ENCODE measurements at regions not wholly inside any gene's neighbourhood (a gene's known extent, or its start where the extent isn't known, plus 50 kb on each side); places are given as distances from the start of the nearest gene placed in this dataset.

DNA sequence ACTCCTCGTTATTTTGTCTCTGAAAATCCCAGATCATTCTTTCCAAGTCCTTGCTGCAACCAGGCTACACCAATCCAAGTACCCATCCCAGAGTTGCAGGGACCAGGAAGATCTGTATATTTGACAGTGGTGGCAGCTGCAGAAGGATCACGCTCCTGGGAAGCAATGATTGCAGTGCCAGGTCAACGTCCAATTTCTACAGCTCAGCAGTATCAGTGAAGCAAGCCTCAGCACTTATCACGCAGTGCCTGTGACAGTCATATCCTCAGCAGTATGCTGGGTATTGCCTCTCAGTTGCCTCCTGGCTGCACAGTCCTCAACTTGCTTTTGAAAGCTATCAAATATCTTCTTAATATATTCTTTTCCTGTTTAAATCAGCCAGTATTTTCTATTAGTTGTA lies 66.7 kb downstream of the BARHL2 start:
- DNase-seq = no peak

DNA sequence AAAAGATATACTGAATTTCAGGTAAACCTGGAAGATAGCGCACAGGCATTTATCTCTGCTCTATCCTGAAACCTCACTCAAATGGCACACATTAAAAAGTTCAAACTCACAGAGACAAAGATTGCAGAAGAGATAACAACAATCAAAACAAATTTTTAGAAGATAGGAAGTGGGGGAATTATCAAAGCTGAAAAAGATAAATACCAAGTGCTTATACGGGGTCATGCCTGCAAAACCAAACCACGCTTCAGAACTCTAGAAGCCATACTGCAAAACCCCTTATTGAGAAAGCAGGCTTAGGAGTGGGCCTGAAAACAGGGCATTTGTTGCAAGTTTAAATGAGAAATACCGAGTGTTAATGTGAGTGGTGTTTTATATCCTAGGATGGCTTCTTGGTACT lies 76.8 kb downstream of the BARHL2 start:
- no peak for DNase-seq

DNA sequence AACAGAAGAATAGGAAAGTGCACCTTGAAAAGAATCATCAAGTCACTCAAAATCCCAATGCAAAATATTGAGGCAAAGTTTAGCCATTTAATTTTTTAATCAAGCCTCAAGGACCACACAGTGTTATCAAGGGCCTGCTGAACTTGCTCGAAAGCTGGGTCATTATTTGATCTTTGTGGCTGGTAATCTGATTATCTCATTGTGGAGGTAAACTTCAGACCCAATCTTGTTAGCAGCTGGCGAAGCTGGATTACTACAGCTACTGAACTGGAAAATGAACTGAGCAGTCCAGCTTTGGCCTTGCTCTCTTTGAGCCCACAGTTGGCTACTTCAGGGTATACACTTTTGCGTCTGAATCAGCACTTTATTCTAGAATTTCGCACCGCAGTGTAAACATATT lies 94.4 kb downstream of the BARHL2 start:
- DNase-seq = no peak

DNA sequence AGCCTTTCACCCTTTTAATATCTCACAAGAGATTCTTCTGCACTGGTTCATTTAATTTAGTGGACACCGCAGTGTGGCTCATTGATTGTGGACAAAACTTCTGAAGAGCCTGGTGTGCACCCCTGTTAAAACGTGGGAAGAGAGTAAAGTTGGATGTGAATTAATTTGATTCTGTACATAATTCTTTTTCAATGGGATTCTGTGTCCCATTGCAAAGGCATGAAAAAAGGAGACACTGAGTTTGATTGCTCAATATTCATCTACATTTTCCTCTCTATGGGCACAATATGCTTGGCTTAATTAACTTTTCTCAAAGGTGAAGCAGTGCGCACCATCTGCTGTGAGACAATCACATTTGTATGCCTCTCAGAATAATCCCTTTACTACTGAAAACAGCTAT lies 95.1 kb downstream of the BARHL2 start:
- no peak for DNase-seq

DNA sequence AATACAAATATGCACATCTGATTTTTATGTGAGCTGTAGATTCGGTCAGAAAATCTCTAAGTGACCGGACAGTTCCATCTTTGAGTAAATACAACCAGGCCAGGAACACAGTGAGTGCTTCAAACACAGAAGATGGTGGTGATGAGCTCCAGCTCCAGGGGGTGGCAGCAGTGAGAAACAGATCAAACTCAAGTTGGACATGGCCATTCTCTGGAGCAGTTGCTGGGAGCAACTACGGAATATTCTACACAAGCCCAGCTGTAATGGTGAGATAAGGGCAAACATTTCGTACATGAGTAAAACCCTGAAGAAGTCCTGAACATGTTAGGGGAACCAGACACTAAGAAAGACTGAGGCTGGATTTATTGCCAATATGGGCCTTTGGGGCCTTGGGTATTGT lies 100.7 kb downstream of the BARHL2 start:
- DNase-seq = no peak

DNA sequence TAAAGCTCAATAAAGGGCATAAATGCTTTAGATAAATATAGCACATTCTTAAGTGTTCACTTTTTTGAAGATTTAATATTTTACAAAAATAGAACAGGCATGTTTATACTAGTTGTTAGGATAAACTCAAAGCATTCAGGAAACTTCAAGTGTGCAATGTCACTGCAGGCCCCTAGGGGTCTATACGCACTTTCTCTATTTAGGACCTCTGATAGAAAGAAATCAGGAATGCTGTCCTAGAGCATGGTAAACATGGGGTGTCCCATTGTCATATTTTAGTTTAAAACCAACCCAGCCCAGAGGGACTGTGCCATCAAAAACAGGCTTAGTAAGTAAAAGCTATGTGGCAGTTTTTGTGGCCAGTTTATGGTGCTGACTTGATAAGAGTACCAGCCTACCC lies 102.2 kb downstream of the BARHL2 start:
- DNase-seq = no peak

DNA sequence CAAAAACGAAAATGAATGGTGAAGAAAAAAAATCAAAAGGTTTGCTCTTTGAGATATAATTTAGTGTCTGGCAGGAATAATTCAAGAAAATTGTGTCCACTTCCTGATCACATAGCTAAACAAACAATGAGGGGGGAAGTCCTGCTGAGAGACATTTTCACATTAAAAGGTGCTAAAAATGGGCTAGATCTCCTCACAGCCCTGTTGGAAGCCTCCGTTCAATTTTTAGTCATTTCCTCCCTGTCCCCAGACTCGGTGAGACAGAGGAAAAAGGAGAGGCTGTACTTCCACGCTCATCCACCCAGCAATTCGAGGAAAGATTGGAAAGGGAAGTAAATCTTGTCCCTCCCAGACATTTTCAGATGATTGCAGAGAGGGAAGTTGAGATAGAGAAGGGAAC lies 103.7 kb downstream of the BARHL2 start:
- DNase-seq = no peak

DNA sequence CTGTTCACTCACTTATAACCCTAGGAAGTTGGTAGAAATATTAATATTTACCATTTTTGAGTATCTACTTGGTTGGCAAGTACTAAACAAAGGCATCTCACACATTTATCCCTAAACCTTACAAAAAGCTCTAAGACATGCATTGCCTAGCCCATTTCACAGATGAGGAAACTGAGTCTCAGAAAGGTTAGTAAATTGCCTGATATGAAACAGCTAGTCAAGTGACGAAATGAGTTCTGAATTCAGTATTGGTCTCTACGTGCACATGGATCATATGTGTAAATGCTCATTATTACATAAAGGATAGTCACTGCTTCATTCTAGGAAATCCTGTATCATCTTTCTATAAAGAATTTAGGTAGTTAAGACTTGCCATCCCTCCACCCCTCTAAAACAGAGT lies 105.1 kb downstream of the BARHL2 start:
- DNase-seq = no peak

DNA sequence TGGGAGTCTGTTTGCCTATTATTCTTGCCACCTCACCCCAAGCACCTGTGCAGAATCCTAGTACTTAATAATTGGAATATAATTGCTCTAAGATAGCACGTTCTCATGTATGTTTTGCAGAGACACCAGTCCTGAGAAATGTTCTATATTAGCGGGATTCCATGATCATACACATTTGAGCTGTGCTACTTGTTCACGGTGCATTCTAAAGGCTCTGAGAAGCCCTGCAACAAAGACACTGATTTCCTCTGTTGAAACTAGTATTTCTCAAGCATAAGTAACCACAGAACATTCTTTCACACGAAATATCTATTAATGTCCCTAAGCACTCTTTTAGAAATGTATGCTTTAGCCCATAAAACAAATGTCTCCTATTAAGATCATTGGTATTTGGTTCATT lies 109.4 kb downstream of the BARHL2 start:
- no peak for DNase-seq

DNA sequence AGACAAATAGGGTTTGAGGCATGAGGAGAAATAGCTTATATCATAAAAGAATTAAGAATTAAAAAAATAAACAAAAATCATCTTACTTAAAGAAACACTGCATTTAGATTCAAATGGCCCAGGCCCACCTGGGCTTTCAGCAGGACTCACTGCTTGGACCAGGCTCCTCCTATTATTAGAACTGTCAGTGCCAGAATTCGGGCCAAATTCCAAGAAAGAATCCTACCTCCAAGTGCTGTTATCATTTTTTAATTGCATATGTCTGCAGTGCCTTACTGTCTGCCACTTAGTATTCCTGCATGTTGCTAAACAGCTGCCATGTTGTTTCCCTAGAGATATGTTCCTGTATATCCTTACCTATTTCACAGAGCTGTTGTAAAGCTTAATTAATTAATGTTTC lies 112.0 kb downstream of the BARHL2 start:
- DNase-seq = no peak

DNA sequence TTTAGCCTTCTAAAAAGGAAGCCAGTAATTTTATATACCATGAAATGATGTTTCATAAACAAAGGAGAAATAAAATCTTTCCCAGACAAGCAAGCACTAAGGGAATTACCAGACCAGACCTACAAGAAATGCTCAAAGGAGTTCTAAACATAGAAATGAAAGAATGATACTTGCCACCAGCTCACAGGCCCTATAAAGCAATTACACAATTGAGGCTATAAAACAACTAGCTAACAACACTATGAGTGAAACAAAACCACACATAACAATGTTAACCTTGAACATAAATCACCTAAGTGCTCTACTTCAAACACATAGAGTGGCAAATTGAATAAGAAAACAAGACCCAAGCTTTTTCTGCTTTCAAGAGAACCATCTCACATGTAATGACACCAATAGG lies 123.8 kb downstream of the BARHL2 start:
- DNase-seq = peak in 1 of 2 experiments; percentile 33

DNA sequence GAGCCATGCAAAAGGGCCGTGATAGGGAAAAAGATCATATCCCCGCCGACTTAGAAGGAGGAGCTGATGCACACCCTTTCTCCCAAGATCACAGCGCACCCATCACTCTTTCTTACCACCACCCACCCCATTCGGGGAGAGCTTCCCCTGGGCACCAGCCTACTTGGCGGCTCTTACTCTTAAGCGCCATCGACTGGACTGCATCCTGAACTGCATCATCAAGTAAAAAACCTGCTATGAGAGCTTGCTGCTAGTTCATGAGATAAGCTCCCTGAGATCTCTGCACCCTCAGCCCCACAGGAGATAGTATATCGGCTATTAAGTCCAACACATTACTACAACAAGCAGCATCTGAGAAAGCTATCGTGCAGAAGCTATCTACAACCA lies 125.1 kb downstream of the BARHL2 start:
- DNase-seq = no peak

DNA sequence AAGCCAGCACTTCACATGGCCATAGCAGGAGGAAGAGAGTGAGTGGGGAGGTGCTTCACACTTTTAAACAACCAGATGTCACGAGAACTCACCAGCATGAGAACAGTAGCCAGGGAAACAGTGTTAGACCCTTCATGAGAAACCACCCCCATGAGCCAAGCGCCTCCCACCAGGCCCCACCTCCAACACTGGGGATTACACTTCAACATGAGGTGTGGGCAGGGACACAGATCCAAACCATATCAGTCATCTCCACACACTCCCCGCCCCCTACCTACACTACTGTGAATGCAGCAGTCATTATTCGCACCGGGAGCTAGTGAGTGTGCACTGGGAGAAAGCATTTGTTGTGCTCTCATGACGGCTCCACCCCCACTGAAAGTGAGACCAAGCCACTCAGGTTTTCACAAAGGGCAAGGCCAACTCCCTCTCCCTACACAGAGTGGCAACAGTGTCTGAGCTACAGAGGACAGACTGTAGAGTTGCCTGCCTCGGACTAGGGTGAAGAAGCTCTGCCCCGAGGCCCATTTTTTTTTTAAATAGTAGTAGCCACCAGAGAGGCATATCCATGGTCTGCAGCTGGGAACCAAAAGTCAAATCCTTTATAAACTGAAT lies 125.6 kb downstream of the BARHL2 start:
- no peak for DNase-seq

DNA sequence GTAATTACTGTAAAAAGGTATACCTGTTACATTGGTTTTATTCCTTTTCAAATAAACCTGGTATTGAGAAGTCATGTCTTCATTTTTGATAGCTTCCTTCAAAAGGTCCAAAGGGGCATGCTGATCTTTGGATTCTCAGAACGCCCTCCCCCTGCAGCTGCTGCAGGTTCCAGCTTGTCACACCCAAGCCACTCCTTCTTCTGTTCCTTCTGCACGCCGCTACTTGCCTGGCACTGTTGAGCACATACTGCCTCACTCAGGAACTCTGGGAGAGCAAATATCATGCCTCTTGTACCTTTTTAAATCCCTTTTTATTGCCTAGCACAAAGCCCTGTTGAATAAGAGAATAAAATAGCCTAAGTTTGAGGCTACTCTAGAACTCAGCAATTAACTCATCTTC lies 136.9 kb downstream of the BARHL2 start:
- peak; percentile 28 to 34 for DNase-seq

DNA sequence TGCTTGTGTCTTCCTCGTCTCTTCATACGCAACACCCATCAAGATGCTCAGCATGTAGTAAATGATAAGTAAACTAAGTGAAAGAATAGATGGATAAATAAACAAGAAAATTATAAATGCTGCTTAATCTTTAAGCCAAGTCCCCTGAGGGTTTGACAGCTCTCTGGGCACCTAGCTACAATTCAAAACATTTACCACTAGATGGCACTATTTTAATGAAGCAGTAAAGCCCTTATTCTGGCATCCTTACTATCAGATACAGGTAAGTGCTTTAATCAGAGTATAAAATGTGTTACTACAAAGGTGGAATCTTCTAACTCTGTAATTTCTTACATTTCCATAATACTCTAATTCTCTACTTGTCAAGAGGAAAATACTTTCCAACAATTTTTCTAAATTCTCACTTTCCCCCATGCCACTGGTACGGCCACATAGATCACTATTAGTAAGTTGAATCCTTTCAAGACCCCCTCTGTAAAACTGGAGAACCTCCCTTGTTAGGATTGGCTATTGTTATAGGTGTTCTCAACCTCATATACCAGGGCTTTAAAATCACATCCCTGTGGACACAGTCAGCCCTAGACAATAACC lies 137.8 kb downstream of the BARHL2 start:
- DNase-seq = peak in 1 of 2 experiments; percentile 22

DNA sequence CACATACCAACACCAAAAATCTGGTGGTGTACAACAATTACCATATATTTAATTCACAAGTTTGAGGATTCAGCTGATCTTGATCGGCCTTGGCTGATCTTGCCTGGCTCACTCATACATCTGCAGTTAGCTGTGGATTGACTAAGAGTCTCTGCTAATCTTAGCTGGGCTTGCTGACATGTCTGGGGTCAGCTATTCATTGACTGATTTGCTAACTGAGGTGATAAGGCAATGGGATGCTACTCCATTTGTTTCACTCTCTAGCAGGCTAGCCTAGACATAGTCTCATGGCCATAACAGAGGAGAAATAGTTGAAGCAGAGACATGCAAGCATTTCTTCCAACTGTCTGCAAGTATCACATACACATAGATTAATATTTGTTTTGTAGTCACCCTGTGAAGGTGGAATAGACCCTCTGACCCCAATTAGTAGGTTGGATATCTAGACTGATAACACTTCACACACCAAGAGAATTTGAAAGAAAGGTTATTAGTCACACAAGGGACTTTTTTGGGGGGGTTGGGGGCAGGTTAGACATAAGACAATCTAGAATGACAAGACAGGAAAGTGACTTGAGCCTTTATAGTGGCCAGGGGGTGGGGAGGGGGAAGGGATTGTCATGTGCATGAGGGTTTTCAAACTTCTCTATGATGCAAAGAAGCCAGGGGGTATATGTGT lies 142.3 kb downstream of the BARHL2 start:
- no peak for DNase-seq

DNA sequence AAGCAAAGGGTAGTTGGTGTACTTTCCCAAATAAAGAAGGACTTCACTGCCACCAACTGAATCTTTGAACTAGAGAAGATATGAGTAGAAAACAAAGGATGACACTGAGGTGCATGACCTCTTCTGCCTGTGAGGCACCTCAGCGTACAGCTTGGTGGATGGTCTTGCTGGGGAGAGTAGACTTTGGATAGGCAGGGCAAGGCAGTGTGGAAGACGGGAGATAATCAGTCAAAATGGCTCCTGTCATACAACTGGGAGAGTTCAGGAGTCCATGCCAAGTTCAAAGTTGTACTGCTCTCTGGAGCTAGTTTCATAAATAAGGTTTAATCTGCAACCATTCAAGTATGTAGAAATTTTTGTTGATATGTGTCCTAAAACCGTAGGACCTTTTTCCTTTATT lies 143.4 kb downstream of the BARHL2 start:
- DNase-seq = no peak

DNA sequence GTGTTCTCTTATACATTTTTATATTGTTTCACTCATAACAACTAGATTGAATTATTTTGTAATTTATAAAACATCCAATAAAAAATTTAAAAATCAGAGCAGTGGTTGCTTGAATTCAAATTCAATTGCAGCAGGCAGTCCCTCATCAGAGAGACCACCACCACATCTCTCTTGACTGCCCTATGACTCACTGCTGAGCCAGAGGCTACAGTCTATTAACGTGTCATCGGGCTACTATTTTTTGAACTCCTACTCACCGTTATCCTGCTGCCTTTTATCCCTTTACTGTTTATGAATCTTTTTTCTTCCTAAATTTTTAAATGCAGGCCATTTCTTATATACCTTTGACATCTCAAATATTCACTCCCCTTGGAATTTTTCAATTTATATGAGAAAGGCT lies 144.7 kb downstream of the BARHL2 start:
- DNase-seq = no peak

DNA sequence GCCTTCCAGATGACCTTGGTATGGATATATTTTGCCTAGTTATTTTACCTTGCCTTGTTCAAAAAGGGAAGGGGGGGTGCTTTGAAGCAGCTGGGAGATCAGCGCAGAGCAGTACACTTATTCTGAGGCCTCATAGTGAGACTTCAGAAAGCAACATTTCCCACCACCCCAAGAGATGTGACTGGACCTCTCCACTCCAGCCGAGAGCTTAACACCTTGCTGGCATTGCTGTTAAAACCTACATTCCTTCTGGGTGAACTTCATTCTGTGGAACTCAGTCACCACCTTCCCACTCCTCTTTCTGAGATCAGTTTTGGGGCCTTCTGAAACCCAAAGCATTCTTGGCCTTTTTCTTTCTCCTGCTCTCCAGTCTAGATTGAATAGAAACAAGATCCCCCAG lies 148.7 kb downstream of the BARHL2 start:
- DNase-seq = no peak

DNA sequence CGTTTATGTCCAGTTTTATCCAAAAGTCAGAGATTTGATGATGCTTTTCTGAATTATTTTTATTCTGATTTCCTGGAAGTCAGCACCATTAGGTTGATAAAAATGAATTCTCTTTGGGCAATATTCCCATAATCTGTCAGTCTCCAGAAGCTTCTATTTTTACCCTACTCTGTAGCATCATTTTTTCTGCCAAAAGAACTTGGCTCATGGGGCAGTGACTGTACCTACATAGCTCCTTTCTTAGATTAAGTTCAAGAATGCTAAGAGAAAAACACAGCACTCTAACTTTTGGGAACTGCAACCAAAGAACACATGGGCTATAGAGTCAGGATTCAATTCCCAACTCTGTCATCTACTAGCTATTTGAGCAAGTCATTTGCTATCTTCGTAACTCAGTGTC lies 152.9 kb downstream of the BARHL2 start:
- DNase-seq = no peak

DNA sequence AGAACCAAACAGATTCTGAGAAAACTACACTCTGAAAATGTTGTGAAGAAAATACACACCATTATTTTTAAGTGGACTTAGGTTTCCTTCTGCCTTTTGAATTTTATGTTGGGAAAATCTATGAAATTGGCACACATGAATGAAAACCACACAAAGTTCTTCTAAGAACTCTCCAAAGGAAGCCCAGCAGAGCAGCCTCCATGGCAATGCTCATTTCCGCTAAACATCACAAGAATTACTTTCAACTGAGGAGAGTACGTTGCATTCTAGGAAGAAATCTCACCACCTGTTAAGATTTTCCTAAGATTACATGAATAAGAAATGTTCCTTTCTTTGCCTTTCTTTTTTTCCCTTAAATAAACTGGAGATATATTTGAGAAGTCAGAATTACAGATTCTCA lies 154.2 kb downstream of the BARHL2 start:
- no peak for DNase-seq

DNA sequence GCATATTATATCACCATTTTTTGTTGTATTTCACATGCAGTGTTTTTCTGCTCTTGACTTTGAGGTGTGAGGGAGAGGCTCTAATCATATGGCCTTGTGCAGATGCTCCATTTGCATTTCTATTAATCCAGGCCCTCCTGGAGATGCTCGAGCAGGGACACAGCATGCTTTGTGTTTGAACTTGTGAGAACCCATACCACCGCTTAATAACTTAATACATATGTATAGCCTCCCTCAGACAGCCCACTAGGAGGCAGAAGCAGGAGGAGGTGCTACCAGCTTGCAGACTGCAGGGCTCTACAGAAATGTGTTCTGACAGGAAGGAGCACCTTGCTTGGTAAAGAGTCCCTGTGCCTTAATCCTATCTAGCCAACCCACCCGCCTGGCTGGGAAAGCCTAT lies 155.2 kb downstream of the BARHL2 start:
- no peak for DNase-seq

DNA sequence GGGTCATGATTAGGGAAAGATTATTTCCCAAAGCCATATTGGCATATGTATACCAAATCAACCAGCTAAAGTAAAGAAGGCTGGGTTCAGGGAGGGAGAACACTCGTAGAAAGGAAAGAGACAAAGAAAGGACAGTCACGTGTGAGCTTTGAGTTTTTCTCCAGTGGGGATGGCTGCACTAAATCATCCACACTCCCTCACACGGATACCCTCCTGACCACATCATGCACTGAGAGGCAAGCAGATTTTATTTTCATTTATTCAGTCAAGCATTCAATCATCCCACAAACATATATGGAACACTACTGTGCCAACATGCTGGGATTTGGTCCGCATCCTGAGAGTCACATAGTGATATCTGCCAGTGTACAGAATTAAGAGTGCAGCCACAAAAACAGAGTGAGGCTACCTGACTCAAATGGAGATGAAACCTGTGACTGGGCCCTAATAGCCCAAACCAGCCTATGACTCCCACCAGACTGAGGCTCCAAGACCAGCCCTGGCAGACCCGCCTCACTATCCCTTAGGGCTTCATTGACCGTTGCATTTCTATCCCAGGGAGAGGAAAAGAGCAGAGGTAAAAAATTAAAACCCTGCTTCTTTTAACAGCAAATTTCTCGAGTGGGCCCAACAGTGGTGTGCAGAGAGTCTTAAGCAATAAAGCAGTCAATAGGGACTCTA lies 155.9 kb downstream of the BARHL2 start:
- no peak for DNase-seq

DNA sequence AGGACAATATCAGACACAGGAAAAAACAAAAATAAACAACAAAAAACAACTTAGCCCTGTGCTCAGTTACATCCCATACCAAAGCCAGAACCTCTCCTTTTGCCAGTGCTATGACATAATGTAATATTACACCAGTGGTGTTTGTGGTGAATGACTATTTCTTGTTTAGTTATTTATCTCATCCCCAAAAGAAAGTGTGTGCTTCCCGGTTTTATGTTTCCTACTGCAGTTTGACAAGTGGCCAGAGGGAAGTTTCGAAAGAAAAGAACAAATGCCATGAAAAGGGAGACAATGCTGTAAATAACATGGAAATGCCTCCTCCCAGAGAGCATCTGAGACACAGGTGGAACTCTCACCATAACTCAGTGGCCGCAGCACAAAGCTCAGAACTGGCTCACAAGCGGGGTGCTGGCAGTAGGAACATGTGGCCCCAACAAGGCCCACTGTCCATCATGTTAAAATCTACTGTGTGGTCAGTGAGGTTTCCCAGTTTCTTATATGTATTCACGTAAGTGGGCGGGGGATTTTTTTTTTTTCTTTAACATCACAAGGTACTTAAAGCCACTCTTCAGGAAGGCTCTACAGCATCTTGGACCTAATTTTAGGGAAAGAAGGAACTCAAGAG lies 158.2 kb downstream of the BARHL2 start:
- no peak for DNase-seq

Data from NCI-H187 (cell line).